Fibroblast of lung (primary cell): ENCODE measurements at regions not wholly inside any gene's neighbourhood (a gene's known extent, or its start where the extent isn't known, plus 50 kb on each side); places are given as distances from the start of the nearest gene placed in this dataset.

Source experiments
- CTCF ChIP-seq, 2 donors: IDR thresholded peaks in 1 of 2; conservative IDR thresholded peaks in 1 of 2; 1 replicate in 1 of 2; 2 replicates in 1 of 2; pipeline ENCODE4 v1.5.1; 2011 to 2012; ENCODE audit warnings: low read length in 2 of 2, control low read depth in 1 of 2, inconsistent platforms in 1 of 2, low read depth in 1 of 2, mild to moderate bottlenecking in 1 of 2
- EZH2 ChIP-seq: IDR thresholded peaks from 2 replicates; pipeline ENCODE4 v1.5.1; 2012; ENCODE audit warnings: low read length, control low read depth, mild to moderate bottlenecking; ENCODE audit errors: missing control alignments

- no peak for TF ChIP-seq CTCF (conservative IDR thresholded peaks at IDR 0.05 in 1 of 2, IDR thresholded peaks at IDR 0.05 in 1 of 2; ENCODE audit: low read depth in 1 of 2, low read length in 2 of 2)
- TF ChIP-seq EZH2: no peak
Observed at GRCh38 chr12:14068961-14069360, 87.6 kb upstream of the GRIN2B start.
